Heart left ventricle (tissue), 16 donors: ENCODE measurements at regions not wholly inside any gene's neighbourhood (a gene's known extent, or its start where the extent isn't known, plus 50 kb on each side); places are given as distances from the start of the nearest gene placed in this dataset.
A peak's percentile ranks its signal among the peaks of the same experiment; 100 is the strongest.

Source experiments
- ATAC-seq, 4 donors: fragments of 200-7000 bp; cut with Tn5 transposase; one replicate each; pipeline ENCODE4 v1.9.1; 2020 to 2022; ENCODE audit warnings: moderate library complexity in 4 of 4, mild to moderate bottlenecking in 3 of 4, moderate number of reproducible peaks in 1 of 4
- DNase-seq, 5 donors: peaks; one replicate each; pipeline ENCODE4 v3.0.0-alpha.2; 2020
- H3K27ac ChIP-seq, 12 donors: fragments of 200-600 bp; sonication (generic) in 4 of 12; one replicate each; pipeline versions ENCODE4 v1.5.0 to v1.8.0; 2016 to 2022; ENCODE audit warnings: mild to moderate bottlenecking in 2 of 12
- H3K27me3 ChIP-seq, 9 donors: fragments of 200-600 bp; sonication (generic) in 2 of 9; one replicate each; pipeline versions ENCODE4 v1.5.1 to v1.8.0; 2016 to 2022; ENCODE audit warnings: mild to moderate bottlenecking in 3 of 9
- H3K36me3 ChIP-seq, 9 donors: fragments of 200-600 bp; sonication (generic) in 2 of 9; one replicate each; pipeline versions ENCODE4 v1.5.0 to v1.8.0; 2018 to 2022; ENCODE audit warnings: mild to moderate bottlenecking in 2 of 9
- H3K4me1 ChIP-seq, 12 donors: fragments of 200-600 bp; sonication (generic) in 4 of 12; one replicate each; pipeline versions ENCODE4 v1.5.0 to v1.8.0; 2016 to 2022; ENCODE audit warnings: mild to moderate bottlenecking in 3 of 12
- H3K4me3 ChIP-seq, 12 donors: fragments of 200-600 bp; sonication (generic) in 4 of 12; one replicate each; pipeline versions ENCODE4 v1.5.0 to v1.8.0; 2017 to 2022; ENCODE audit warnings: mild to moderate bottlenecking in 9 of 12, moderate library complexity in 4 of 12
- H3K9me3 ChIP-seq, 12 donors: fragments of 200-600 bp; sonication (generic) in 4 of 12; one replicate each; pipeline versions ENCODE4 v1.5.0 to v1.8.0; 2016 to 2022; ENCODE audit warnings: mild to moderate bottlenecking in 1 of 12
- POLR2A ChIP-seq, 2 donors: fragments of 450-650 bp; IDR thresholded peaks; one replicate each; pipeline ENCODE4 v1.6.1; 2017; ENCODE audit warnings: antibody characterized with exemption in 2 of 2, mild to moderate bottlenecking in 2 of 2, moderate library complexity in 2 of 2
- WGBS, 4 donors: extraction: QIAGEN DNeasy Blood & Tissue Kit in 2 of 4; methylation state at CpG; one replicate each; pipeline versions ENCODE4 v1.1.5 to v1.1.7; 2013 to 2018; 5-methylcytosine and 5-hydroxymethylcytosine counted together
- intact Hi-C, 10 donors: fragments of 100-400 bp; cut with DNase I; formaldehyde crosslinking; loops; one replicate each; pipeline versions ENCODE4 v1.11.1 to v1.14.2; 2022
- TF ChIP-seq, protein P1 (sequence below), 12 donors: fragments of 200-600 bp; sonication (generic) in 4 of 12; IDR thresholded peaks; one replicate each; pipeline versions ENCODE4 v1.5.0 to v1.8.0; 2018 to 2022; ENCODE audit warnings: antibody characterized with exemption in 12 of 12, mild to moderate bottlenecking in 5 of 12
- donor health status: ischemic (EF 13 %, LVEDD 7.1; RV severe dilation, severe dysfunction).
- donor health status: healthy with polysubstance abuse.
- donor health status: DM: no; HTN: yes; CAD: no.
- donor health status: DM: no; HTN: no; CAD: no.
- donor health status: ischemic (EF 25% LVEDD 6.9; RV normal size, moderate dysfunction).
- donor health status: ischemic (EF 25% LVEDD 5.7; RV mildly dilated, moderate dysfunction).
- donor health status: healthy.
- donor health status: DM: yes; HTN: yes; CAD: no.
- donor health status: ischemic (EF 35%, LVEDD 5.7; RV mildly dilated, moderate dysfunction).
- donor health status: nonischemic (EF 11% LVEDD 7.7; RV severe dilation, severe dysfunction).
- donor health status: DM: yes; HTN: yes; CAD: no.
- donor health status: PGD.
- donor health status: ischemic (EF 29% LVEDD 5.4; RV normal size, mild dysfunction).
- donor health status: nonischemic (EF 23%, LVEDD 6.1; RV moderate dilation, normal function).

DNA sequence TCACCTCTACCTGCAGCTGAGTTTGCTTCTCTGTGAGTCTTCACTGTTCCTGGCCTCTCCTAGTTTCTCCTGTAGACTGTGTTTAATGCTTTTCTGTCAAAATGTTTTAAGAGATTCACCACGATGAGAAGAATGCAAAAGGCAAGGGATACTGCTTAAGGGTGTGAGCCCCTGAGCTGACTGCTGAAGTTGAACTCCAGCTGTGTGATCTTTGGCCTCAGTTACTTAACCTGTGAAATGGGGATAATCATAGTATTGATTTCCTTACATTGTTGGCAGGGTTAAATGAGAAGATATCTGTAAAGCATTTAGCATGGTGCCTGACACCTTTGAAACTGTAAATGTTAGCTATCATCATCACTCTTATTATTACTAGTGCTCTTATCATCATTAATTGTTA lies 230.2 kb upstream of the MYLIP start:
- Histone ChIP-seq H3K27ac (no peak overlapping the region), H3K27me3 (no peaks in the 10 kb centered on the region), H3K4me3 (no peak overlapping the region), H3K9me3 (peaks cover 0 to 5% (median 0%) of the 10 kb centered on the region in 12 donors), H3K36me3 (no peaks in the 10 kb centered on the region), H3K4me1 (peaks cover 0 to 40% (median 7%) of the 10 kb centered on the region in 12 donors)
- ATAC-seq (no peak), DNase-seq (no peak)
- TF ChIP-seq POLR2A (IDR thresholded peaks at IDR 0.05), result no peak
- TF ChIP-seq, protein P1, sequence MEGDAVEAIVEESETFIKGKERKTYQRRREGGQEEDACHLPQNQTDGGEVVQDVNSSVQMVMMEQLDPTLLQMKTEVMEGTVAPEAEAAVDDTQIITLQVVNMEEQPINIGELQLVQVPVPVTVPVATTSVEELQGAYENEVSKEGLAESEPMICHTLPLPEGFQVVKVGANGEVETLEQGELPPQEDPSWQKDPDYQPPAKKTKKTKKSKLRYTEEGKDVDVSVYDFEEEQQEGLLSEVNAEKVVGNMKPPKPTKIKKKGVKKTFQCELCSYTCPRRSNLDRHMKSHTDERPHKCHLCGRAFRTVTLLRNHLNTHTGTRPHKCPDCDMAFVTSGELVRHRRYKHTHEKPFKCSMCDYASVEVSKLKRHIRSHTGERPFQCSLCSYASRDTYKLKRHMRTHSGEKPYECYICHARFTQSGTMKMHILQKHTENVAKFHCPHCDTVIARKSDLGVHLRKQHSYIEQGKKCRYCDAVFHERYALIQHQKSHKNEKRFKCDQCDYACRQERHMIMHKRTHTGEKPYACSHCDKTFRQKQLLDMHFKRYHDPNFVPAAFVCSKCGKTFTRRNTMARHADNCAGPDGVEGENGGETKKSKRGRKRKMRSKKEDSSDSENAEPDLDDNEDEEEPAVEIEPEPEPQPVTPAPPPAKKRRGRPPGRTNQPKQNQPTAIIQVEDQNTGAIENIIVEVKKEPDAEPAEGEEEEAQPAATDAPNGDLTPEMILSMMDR (IDR thresholded peaks at IDR 0.05), result no peak
- 0 to 3% (median 0%) methylated on average over 1 of the region's 1 CpG for WGBS, 4 donors
- intact Hi-C loops, result loop anchor here in 1 of 10 donors (10.0 kb wide), 1 partner anchor 226 kb away; the partner anchor contains the start of gene MYLIP

DNA sequence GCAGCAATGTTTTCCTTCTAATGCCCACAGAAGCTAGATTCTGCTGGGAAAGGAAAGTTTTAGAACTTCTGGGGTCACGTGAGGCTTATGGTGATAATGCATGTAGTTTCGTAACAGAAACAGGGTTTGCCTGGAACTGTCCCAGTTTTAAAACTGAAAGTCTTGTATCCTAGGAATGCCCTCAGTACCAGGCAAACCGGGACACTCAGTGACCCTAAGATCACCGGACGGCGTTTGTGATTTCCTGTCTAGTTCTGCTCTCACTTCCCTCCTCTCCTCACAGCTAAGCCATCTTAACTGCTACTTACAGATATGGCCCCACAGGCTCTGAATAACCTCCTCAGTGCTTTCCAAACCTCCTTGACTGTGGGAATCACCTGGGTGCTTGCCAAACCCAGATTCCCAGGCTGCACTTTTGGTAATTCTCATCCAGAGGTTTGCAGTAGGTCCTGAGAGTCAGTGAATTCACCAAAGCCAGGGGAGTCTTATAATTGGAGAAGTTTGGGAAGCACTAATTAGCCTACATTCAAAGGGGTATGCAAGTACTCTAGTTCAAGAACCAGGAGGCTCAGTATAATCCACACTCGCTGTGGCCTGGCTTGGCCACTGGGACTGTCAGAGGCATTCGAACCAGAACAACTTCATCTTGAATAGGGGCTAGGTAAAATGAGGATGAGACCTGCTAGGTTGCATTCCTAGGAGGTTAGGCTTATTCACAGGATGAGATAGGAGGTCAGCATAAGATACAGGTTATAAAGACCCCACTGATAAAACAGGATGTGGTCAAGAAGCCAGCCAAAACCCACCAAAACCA lies 231.6 kb upstream of the MYLIP start:
- intact Hi-C loops, result loop anchor here in 1 of 10 donors (10.0 kb wide), 1 partner anchor 228 kb away; the partner anchor contains the start of gene MYLIP
- Histone ChIP-seq H3K27ac (peak overlapping the region in 11 of 12 donors; percentile 10 to 75 (median 58)), H3K36me3 (no peaks in the 10 kb centered on the region), H3K4me1 (peaks cover 0 to 42% (median 7%) of the 10 kb centered on the region in 12 donors), H3K4me3 (peak overlapping the region in 5 of 12 donors; percentile 3 to 33 (median 18)), H3K9me3 (peaks cover 0 to 14% (median 0%) of the 10 kb centered on the region in 12 donors), H3K27me3 (no peaks in the 10 kb centered on the region)
- ATAC-seq (peak; percentile 48 to 85 (median 84)), DNase-seq (peak in 4 of 5 donors; percentile 20 to 53 (median 34))
- no peak for TF ChIP-seq POLR2A (IDR thresholded peaks at IDR 0.05)
- TF ChIP-seq, protein P1 (IDR thresholded peaks at IDR 0.05), result no peak
- WGBS, 4 donors, result 39 to 55% (median 46%) methylated on average over 8 of the region's 8 CpGs

DNA sequence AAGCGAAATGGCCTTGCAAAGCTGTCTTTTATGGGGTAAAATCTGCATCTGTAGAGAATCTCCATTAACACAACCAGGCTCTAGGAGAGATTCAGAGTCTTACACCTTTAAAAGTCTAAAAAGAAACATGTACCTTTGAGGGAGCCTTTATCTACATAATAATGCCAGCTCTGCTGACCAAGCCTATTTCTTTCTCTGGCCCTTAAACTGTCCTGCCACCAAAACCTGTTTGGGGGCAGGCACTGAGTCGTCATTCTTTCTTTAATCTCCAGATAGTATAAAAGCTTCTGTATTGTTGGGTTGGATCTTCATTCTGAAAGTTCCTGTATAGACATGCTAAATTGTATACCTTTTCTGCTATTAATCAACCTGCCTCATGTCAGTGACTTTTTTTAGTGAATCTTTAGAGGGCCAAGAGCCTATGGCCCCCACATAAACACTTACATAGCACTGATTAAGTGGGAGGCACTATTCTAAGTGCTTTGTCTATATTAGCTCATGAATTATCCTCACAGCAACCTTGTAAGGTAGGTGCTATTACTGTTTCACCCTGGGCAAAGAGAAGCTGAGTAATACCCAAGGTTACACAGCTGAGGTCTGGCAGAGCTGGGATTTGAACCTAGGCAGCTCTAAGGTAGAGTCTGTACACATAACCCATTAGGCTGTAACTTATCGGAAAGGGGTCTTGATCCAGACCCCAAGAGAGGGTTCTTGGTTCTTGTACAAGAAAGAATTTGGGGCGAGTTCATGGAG lies 232.3 kb upstream of the DTNBP1 start:
- no peak overlapping the region for H3K4me3 ChIP-seq
- DNase-seq, result no peak
- peaks cover 0 to 30% (median 7%) of the 10 kb centered on the region in 12 donors for H3K4me1 ChIP-seq
- TF ChIP-seq, protein P1 (IDR thresholded peaks at IDR 0.05), result no peak
- TF ChIP-seq POLR2A (IDR thresholded peaks at IDR 0.05), result no peak
- intact Hi-C loops, result loop anchor here in 1 of 10 donors (10.0 kb wide), 1 partner anchor 230 kb away; the partner anchor contains the start of gene MYLIP
- H3K9me3 ChIP-seq, result peaks cover 0 to 14% (median 0%) of the 10 kb centered on the region in 12 donors
- ATAC-seq, result no peak
- no peak overlapping the region for H3K27ac ChIP-seq
- H3K36me3 ChIP-seq, result no peaks in the 10 kb centered on the region
- no peaks in the 10 kb centered on the region for H3K27me3 ChIP-seq
- 95 to 97% (median 96%) methylated on average over 4 of the region's 4 CpGs for WGBS, 4 donors
